Epithelial cell of proximal tubule (primary cell): ENCODE measurements at regions not wholly inside any gene's neighbourhood (a gene's known extent, or its start where the extent isn't known, plus 50 kb on each side); places are given as distances from the start of the nearest gene placed in this dataset.

Source experiments
- DNase-seq: peaks from one replicate; pipeline ENCODE4 v3.0.0-alpha.2; 2011; ENCODE audit warnings: low read depth
- H3K4me3 ChIP-seq: 2 replicates; pipeline ENCODE4 v1.5.1; 2011; ENCODE audit warnings: low read depth, mild to moderate bottlenecking, low read length
- TF ChIP-seq, protein P1 (sequence below): conservative IDR thresholded peaks from 2 replicates; pipeline ENCODE4 v1.5.1; 2012; ENCODE audit warnings: low read depth, mild to moderate bottlenecking, low read length

DNA sequence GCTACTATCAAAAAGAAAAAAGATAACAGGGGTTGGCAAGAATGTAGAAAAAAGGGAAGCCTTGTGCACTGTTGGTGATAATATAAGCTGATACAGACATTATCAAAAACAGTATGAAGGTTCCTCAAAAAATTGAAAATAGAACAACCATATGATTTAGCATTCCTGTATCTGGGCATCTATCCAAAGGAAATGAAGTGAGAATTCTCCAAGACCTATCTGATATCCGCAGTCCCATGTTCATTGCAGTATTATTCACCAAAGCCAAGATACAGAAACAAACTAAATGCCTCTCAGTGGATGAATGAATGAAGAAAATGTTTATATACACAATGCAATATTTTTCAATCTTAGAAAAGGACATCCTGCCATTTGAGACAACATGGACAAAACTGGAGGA is 1943.3 kb downstream of the MAT2B start:
- TF ChIP-seq, protein P1, sequence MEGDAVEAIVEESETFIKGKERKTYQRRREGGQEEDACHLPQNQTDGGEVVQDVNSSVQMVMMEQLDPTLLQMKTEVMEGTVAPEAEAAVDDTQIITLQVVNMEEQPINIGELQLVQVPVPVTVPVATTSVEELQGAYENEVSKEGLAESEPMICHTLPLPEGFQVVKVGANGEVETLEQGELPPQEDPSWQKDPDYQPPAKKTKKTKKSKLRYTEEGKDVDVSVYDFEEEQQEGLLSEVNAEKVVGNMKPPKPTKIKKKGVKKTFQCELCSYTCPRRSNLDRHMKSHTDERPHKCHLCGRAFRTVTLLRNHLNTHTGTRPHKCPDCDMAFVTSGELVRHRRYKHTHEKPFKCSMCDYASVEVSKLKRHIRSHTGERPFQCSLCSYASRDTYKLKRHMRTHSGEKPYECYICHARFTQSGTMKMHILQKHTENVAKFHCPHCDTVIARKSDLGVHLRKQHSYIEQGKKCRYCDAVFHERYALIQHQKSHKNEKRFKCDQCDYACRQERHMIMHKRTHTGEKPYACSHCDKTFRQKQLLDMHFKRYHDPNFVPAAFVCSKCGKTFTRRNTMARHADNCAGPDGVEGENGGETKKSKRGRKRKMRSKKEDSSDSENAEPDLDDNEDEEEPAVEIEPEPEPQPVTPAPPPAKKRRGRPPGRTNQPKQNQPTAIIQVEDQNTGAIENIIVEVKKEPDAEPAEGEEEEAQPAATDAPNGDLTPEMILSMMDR, result no peak
- no peak for DNase-seq
- no peak overlapping the region for H3K4me3 ChIP-seq

DNA sequence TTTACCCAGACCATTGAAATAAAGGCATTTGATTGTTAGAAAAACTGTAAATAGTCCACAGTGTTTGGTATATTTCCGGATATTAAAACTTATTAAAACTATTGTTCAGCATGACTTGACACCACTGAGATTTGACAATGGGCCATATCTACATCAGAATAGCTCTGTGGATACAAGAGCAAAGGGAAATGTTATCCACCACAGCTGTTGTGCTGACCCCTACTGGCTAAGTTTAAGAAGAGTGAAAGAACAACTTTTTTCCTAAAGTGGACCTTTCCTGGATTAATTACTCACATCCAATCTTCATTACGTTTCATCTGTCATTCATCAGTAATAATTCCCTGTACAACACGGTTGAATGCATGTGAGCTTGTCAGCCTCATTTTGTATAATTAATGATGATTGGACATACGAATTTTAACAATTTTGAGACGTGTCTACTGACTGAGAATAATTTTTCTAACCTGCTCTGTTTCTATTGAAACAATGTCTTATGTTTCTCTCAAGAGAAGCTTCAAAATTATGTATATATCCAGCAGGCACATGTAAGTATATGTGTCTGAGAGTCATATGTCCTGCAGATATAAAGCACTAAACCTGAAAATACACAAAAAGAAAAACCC is 1952.6 kb downstream of the MAT2B start:
- H3K4me3 ChIP-seq, result no peak overlapping the region
- TF ChIP-seq, protein P1, result peak; percentile 68
- DNase-seq, result no peak

DNA sequence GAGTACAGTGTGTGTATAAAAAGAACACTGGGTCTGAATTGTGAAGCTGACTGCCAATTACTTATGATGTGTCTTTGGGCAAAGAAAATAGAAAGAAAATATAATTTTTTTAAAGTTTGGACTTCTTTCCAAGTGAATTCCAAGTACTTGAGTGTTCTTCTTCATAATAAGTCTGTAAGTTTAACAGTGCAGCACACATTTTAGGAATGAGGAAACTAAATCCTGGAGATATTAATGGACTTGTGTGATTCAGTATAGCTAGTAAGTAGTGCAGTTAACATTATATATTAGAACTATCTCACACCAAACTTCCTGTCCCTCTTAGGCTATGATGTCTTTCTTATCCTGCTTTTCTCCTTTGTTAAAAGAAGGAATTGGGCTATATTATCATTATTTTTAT is 1953.8 kb downstream of the MAT2B start:
- TF ChIP-seq, protein P1, result no peak
- H3K4me3 ChIP-seq, result no peak overlapping the region
- DNase-seq, result no peak

DNA sequence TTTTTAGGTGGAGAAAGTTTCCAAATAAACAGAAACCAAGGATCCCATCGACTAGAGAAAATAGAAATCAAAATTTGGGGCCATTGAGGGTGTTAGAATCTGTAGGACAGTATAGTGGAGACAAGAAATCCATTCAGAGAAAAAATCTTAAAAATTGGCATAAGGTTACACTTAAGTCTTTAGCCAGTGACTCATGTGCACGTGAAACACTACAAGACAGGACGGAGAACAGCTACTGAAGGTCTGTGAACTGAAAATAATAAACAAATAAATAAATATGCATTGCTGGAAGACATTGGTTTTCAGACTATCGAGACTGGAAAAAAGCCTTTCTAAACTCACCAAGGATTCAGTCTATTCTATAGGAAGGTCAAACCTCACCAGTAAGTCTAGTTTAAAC is 1955.5 kb downstream of the MAT2B start:
- TF ChIP-seq, protein P1, result no peak
- DNase-seq, result no peak

DNA sequence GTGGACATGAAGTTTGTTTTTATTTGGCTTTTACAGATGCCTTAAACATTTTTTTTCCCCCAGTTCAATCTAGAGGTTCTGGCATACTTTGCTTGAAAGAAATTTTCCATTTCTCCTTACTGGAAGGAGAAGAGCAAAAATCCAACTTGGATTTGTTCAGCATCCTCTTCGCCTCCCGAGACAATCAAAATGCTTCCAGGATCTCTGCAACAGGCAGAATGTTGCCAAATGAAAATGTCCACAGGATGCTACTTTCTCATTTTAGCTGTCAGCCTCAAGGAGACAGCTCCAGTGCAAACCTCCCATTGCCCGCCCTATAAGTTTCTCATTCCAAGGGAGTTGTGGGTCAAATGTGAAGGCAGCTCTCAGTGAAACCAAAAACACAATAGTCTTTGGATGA is 1972.1 kb downstream of the MAT2B start:
- DNase-seq, result no peak
- TF ChIP-seq, protein P1, result no peak
- no peak overlapping the region for H3K4me3 ChIP-seq

More for the DNA sequence above, 1955.5 kb downstream of the MAT2B start:
- H3K4me3 ChIP-seq, result no peak overlapping the region

DNA sequence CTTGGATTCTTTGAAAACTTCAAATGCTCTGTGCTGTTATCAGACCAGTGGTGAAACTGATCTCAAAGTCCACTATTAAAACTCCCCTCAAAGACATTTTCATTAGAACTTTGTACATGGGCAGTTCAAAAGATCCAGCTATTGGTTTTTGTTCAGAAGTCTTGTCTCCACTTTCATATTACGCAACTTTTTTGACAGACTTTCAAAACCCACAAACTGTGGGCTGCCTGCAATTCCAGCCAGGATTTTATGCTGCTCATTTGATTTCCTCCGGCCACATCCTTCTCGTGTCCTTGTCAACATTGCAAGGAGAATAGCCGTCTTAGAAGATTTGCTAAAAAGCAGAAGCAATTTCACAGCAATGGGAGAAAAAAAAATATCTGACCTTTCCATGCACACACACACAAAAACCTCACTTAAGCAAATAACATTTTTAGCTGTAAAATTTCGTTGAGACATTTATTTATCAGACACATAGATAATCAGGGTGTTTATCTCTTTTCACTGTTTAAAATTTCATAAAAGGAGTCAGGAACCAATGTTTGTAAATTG is 1990.5 kb downstream of the MAT2B start:
- no peak for DNase-seq
- no peak overlapping the region for H3K4me3 ChIP-seq
- TF ChIP-seq, protein P1, result no peak

DNA sequence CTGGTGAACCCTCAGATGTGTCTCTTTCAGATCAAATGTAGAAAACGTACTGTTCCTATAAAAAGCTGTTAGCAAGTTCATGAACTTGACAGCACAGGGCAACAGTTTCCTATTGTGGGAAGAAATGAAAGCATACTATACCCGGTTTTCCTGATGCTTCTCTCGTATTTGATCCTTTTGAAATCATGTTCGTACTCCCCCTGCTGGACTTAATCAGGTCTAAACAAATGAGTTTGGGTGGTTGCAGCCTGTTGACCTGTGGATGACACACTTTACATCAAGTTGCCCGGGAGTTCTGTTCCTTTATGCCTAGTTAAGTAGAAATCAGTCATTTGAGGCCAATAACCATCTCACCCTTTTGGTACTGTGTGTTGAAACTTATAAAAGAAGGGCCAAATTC is 1992.3 kb downstream of the MAT2B start:
- TF ChIP-seq, protein P1, result no peak
- no peak overlapping the region for H3K4me3 ChIP-seq
- no peak for DNase-seq
